ENCODE measurements at regions not wholly inside any gene's neighbourhood (a gene's known extent, or its start where the extent isn't known, plus 50 kb on each side); places are given as distances from the start of the nearest gene placed in this dataset.

- ChIA-PET CTCF (no interaction called here), POLR2A (no interaction called here)
These were observed 122.4 kb upstream of the KIAA1217 start for GRCh38 chr10:24086296-24087086.

DNA sequence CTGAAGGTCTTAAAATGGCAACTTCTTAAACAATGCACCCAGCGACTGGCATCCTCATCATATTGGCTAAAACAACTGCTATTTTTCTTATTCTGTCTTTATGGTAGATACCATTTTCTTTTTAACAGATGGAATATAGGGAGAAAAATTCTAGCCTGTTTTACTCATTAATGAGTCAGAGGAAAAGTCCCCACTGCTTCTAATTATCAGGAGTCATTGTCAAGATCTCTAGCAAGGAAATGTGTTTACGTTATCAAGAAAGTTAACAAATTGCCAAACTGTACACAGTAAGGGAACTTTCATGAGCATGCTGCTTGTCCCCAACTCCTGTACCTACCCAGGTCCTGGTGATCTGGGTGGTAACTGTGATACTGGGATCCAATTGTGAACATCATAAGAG, 117.7 kb upstream of the KIAA1217 start:
- CTCF ChIA-PET = no interaction called here

GRCh38 chr10:24096281-24096680, 112.7 kb upstream of the KIAA1217 start:
- ChIA-PET CTCF (no interaction called here), POLR2A (no interaction called here)

More for the DNA sequence above, 117.7 kb upstream of the KIAA1217 start:
- POLR2A ChIA-PET = no interaction called here

GRCh38 chr10:24097751-24098207, 111.2 kb upstream of the KIAA1217 start:
- POLR2A ChIA-PET = no interaction called here
- CTCF ChIA-PET = interaction anchor here (0.8 kb wide), 1 partner anchor 783 kb away, joined by 3 read pairs; no protein-coding TSS in a partner anchor

GRCh38 chr10:24104895-24105294, 104.0 kb upstream of the KIAA1217 start:
- CTCF ChIA-PET = no interaction called here

GRCh38 chr10:24113901-24114300, 95.0 kb upstream of the KIAA1217 start:
- POLR2A ChIA-PET = no interaction called here
- CTCF ChIA-PET = no interaction called here

More at GRCh38 chr10:24104895-24105294, 104.0 kb upstream of the KIAA1217 start:
- POLR2A ChIA-PET = no interaction called here

- CTCF ChIA-PET = no interaction called here
- POLR2A ChIA-PET = no interaction called here
These were observed 94.4 kb upstream of the KIAA1217 start for GRCh38 chr10:24114556-24114955.

- ChIA-PET POLR2A (no interaction called here), CTCF (no interaction called here)
These were observed 93.5 kb upstream of the KIAA1217 start for GRCh38 chr10:24115403-24115802.

DNA sequence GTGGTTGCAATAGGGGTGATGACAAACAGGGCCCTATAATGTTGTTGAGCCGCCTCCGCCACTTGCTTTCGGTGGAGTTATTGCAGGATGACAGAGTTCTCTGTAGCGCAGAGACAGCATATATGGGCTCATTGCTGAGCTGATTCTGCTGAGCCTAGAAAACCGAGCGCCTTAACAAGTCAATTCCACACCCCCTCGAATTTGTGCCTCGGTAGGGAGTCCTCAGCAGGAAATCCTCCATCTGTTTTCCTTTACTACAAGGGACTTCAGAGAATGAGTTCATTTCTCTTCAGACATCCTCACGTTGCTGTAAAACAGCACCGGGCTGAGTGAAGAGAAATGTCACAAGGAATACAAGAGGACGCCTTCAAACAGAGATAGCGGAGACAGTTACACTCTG, 90.7 kb upstream of the KIAA1217 start:
- CTCF ChIA-PET = no interaction called here

DNA sequence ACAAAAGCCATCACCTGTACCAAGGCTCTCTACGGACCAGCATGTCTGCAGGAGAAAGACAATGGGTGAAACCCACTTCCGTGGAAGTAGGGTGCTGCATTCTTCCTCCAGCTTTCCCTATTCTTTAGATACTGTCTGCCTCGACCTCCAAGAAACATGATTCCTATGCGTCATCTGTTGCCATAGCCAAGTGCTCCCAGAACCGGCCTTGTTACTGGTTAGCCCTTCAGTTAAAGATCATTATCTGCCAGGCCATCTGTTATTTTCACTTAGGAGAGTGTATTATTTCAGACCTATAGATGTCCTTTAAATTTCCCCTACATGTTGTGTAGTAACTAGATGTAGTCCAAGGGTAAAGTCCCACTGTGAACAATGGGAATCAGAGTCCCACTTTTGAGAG, 89.0 kb upstream of the KIAA1217 start:
- ChIA-PET CTCF (no interaction called here), POLR2A (no interaction called here)

More for the DNA sequence above, 90.7 kb upstream of the KIAA1217 start:
- POLR2A ChIA-PET = no interaction called here

- ChIA-PET CTCF (no interaction called here), POLR2A (no interaction called here)
These were observed 88.3 kb upstream of the KIAA1217 start for GRCh38 chr10:24120646-24121045.

DNA sequence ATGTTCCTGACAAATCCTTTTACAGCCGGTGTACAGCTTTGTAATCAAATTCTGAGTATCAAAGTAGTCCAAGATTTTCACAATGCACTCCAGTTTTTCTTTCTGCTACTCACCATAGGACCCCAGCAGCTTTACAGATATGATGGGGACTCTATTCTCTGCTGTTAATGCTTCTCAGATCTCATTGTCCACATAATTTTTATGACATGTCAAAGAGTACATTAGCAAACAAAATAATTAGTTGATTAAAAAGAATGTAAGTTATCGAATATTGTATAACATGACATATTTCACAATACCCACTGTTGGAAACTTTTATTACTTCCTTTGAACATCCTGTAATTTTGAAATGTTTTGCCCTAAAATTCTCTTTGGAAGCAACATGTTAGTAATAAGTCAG, 81.4 kb upstream of the KIAA1217 start:
- ChIA-PET CTCF (no interaction called here), POLR2A (no interaction called here)

DNA sequence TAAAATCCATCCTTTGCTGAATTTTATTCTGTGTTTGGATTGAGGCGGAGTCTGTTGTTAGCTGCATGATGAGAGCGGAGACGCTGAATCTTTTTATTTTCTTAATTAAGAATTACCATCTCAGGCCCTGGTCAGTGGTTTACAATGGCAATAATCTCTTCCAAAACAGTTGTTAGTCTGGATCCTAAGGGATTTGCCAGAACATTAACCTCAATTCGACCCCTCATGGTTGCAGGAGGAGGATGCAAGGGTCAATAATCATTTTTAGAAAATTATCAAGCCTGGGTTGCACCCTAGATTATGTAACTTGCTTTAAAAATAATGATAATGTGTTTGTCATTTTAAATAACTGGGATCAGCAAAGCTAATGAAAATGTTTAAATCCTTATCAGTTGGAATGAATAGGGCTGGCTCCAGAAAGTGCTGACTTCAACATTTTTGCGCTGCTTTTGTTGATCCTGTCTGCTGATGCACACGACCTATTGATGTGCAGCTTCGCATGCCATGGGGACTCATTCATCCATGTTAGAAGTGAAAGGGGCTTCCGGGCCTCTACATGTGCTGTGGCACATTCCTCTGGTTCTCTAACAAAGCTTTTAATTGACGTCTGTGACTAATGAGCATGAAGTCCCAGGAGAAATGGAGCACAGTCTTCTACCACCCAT, 80.7 kb upstream of the KIAA1217 start:
- POLR2A ChIA-PET = no interaction called here
- CTCF ChIA-PET = no interaction called here

DNA sequence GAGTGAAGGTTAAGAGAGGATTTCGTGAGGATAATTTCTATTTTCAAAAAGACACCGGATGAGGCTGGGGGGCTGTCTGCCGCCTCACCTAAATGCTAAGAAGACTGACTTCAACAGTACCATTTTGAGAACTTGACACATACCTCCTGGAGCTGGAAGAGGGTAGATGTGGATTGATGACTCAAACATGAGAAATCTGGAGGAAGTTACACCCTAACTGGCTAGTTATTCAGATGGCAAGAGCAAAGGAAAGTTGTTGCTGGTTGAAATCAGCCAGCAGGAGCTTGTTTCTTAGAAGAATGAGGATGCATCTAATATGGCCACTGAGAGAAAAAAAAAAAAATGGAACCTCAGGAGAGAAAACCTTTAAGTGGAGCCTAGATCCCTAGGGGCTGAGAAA, 76.2 kb upstream of the KIAA1217 start:
- POLR2A ChIA-PET = no interaction called here
- CTCF ChIA-PET = no interaction called here

GRCh38 chr10:24133835-24134234, 75.1 kb upstream of the KIAA1217 start:
- CTCF ChIA-PET = no interaction called here
- POLR2A ChIA-PET = no interaction called here

GRCh38 chr10:24136070-24136469, 72.9 kb upstream of the KIAA1217 start:
- ChIA-PET POLR2A (no interaction called here), CTCF (no interaction called here)

GRCh38 chr10:24147321-24147720, 61.6 kb upstream of the KIAA1217 start:
- ChIA-PET CTCF (interaction anchor here (0.7 kb wide), 1 partner anchor 651 kb away, joined by 4 read pairs; no protein-coding TSS in a partner anchor), POLR2A (no interaction called here)

DNA sequence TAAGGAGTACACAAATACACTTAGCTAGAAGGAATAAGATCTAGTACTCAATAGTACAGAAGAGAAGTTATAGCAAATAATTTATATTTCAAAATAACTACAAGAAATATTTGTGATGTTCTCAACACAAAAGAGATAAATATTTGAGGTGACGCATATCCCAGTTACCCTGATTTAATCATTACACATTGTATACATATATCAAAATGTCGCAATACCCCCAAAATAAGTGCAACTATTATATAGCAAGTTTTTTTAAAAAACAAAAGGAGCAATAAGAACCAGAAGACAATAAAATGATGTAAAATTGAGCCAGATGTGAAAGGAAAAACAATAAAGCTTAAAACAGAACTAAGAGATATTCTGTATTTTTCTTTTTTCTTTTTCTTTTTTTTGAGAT, 59.3 kb upstream of the KIAA1217 start:
- CTCF ChIA-PET = no interaction called here
- POLR2A ChIA-PET = no interaction called here

DNA sequence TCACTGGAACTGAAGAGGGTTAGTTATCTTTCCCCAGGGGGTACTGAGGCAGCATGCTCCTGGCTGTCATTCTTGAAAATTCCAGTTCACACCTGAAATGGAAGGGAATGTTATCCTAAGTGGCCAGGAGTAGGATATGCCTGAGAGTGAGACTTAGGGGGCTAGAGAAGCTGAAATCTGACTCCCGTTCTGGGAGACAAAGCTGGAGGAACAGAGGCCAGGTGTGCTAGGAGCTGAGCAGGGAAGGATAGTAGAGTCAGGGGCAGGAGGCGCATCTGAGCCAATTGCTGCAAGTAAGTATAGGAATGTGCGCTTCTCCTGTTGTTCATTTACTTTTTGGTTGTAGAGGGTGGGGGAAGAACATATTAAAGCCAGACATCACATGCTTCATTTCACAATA, 58.1 kb upstream of the KIAA1217 start:
- ChIA-PET CTCF (no interaction called here), POLR2A (no interaction called here)

- POLR2A ChIA-PET = no interaction called here
- CTCF ChIA-PET = no interaction called here
These were observed 56.7 kb upstream of the KIAA1217 start for GRCh38 chr10:24152270-24152669.

- CTCF ChIA-PET = no interaction called here
- POLR2A ChIA-PET = no interaction called here
These were observed 55.9 kb upstream of the KIAA1217 start for GRCh38 chr10:24153031-24153430.

DNA sequence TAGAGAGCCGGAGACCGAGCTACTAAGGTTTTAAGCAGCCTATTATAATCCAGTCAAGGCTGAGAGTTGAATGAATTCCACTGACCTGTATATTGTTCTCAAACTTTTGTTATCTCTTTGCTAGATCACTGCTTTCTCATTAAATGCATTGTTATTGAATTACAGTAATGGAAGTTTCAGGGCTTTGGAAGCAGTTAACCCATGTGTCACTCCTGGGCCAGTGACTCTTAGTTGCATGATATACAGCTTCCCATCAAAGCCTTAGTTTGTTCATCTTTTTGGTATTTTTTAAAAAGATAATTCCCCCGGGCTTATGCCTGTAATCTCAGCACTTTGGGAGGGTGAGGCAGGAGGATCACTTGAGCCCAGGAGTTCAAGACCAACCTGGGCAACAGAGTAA, 55.4 kb upstream of the KIAA1217 start:
- POLR2A ChIA-PET = no interaction called here

More for the DNA sequence above, 55.4 kb upstream of the KIAA1217 start:
- CTCF ChIA-PET = no interaction called here

All from activated CD8-positive, alpha-beta memory T cell treated with anti-CD3 and anti-CD28 coated beads for 36 hours (primary cell).